Testis (tissue), 2 donors: ENCODE measurements at regions not wholly inside any gene's neighbourhood (a gene's known extent, or its start where the extent isn't known, plus 50 kb on each side); places are given as distances from the start of the nearest gene placed in this dataset.

Source experiments
- DNase-seq: peaks from one replicate; pipeline ENCODE4 v3.0.0-alpha.2; 2019
- H3K27ac ChIP-seq, 2 donors: fragments of 200-600 bp; sonication (generic); one replicate each; pipeline ENCODE4 v1.5.1; 2019
- H3K27me3 ChIP-seq: fragments of 200-600 bp; sonication (generic); one replicate; pipeline ENCODE4 v1.5.1; 2019
- H3K36me3 ChIP-seq: fragments of 200-600 bp; sonication (generic); one replicate; pipeline ENCODE4 v1.5.1; 2017; ENCODE audit warnings: low read depth; ENCODE audit errors: missing control alignments
- H3K4me1 ChIP-seq: fragments of 200-600 bp; sonication (generic); one replicate; pipeline ENCODE4 v1.5.1; 2019
- H3K4me3 ChIP-seq, 2 donors: fragments of 200-600 bp; sonication (generic); one replicate each; pipeline ENCODE4 v1.5.1; 2017 to 2019
- H3K9me3 ChIP-seq: fragments of 200-600 bp; sonication (generic); one replicate; pipeline ENCODE4 v1.5.1; 2017
- CTCF ChIP-seq, 3 experiments: fragments of 450-650 bp in 2 of 3; fragments of 200-600 bp in 1 of 3; sonication (generic) in 1 of 3; IDR thresholded peaks; one replicate each; pipeline ENCODE4 v1.5.1; 2016 to 2019; ENCODE audit warnings: antibody characterized with exemption in 3 of 3, mild to moderate bottlenecking in 2 of 3, moderate library complexity in 1 of 3
- POLR2A ChIP-seq: fragments of 450-650 bp; IDR thresholded peaks from one replicate; pipeline ENCODE4 v1.6.1; 2017; ENCODE audit warnings: antibody characterized with exemption, mild to moderate bottlenecking, moderate library complexity
- WGBS, 2 donors: methylation state at CpG; one replicate each; pipeline ENCODE4 v1.1.5; 2018; 5-methylcytosine and 5-hydroxymethylcytosine counted together
- intact Hi-C: fragments of 100-400 bp; cut with DNase I; formaldehyde crosslinking; loops from one replicate; pipeline ENCODE4 v1.15.1; 2023; ENCODE audit warnings: low total_unique reads

GRCh38 chr1:58895559-58896145 lies 111.8 kb upstream of the JUN start:
- no peak for DNase-seq
- no peak for TF ChIP-seq CTCF (IDR thresholded peaks at IDR 0.05)
- no peak for TF ChIP-seq POLR2A
- H3K36me3 ChIP-seq, result no peaks in the 10 kb centered on the region
- intact Hi-C loops, result no loop called here
- H3K27ac ChIP-seq, result peak overlapping the region in 1 of 2 donors; percentile 38
- no peak overlapping the region for H3K4me3 ChIP-seq
- H3K4me1 ChIP-seq, result peaks cover 48% of the 10 kb centered on the region
- no peaks in the 10 kb centered on the region for H3K27me3 ChIP-seq
- no peaks in the 10 kb centered on the region for H3K9me3 ChIP-seq
- 77 to 85% methylated on average over 3 to 5 of the region's 5 CpGs for WGBS, 2 donors

GRCh38 chr1:58896246-58897183 lies 112.7 kb upstream of the JUN start:
- H3K36me3 ChIP-seq, result no peaks in the 10 kb centered on the region

GRCh38 chr1:58898739-58899586 lies 115.1 kb upstream of the JUN start:
- TF ChIP-seq POLR2A, result no peak
- no peak for TF ChIP-seq CTCF (IDR thresholded peaks at IDR 0.05)
- intact Hi-C loops, result no loop called here
- 38 to 52% methylated on average over 10 of the region's 10 CpGs for WGBS, 2 donors
- H3K4me3 ChIP-seq, result no peak overlapping the region
- peak; percentile 91 for DNase-seq
- no peaks in the 10 kb centered on the region for H3K27me3 ChIP-seq
- no peaks in the 10 kb centered on the region for H3K36me3 ChIP-seq
- H3K27ac ChIP-seq, result peak overlapping the region; percentile 70 to 75
- no peaks in the 10 kb centered on the region for H3K9me3 ChIP-seq
- H3K4me1 ChIP-seq, result peaks cover 40% of the 10 kb centered on the region

More at GRCh38 chr1:58896246-58897183, 112.7 kb upstream of the JUN start:
- intact Hi-C loops, result no loop called here
- WGBS, 2 donors, result 51 to 55% methylated on average over 8 of the region's 8 CpGs
- DNase-seq, result peak; percentile 38
- Histone ChIP-seq H3K4me1 (peaks cover 48% of the 10 kb centered on the region), H3K27ac (peak overlapping the region in 1 of 2 donors; percentile 57), H3K27me3 (no peaks in the 10 kb centered on the region), H3K9me3 (no peaks in the 10 kb centered on the region), H3K4me3 (no peak overlapping the region)
- TF ChIP-seq POLR2A (no peak), CTCF (IDR thresholded peaks at IDR 0.05) (no peak)

- WGBS, 2 donors, result 73 to 81% methylated on average over 11 of the region's 11 CpGs
- Histone ChIP-seq H3K4me1 (peaks cover 37% of the 10 kb centered on the region), H3K36me3 (no peaks in the 10 kb centered on the region), H3K27me3 (no peaks in the 10 kb centered on the region), H3K4me3 (no peak overlapping the region), H3K9me3 (no peaks in the 10 kb centered on the region), H3K27ac (peak overlapping the region; percentile 70 to 75)
- no peak for DNase-seq
- TF ChIP-seq CTCF (IDR thresholded peaks at IDR 0.05), result no peak
- TF ChIP-seq POLR2A, result no peak
- intact Hi-C loops, result loop anchor here (10.0 kb wide), 1 partner anchor 115 kb away; the partner anchor contains the start of gene JUN
Observed at GRCh38 chr1:58899587-58900271, 115.9 kb upstream of the JUN start.
